ENCODE measurements at regions not wholly inside any gene's neighbourhood (a gene's known extent, or its start where the extent isn't known, plus 50 kb on each side); places are given as distances from the start of the nearest gene placed in this dataset.

DNA sequence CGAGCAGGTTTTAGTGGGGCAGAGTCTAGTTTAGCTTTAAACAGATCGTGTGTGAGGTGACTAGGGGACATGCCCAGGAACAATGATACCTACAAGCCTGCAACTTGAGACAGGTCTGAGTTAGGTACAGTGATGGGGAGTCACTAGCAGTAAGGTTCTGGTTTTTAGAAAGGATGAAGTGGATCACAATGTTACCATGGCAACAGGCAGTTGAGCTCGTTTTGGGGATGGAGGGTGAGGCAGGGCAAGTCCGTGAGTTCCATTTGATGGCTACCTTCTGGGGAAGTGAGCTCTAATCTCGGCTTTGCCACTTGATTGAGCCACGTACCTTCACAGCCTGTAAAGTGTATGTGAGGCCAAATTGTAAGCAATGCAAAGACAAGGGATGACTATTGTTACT, 76.0 kb upstream of the GTF3A start:
- ChIA-PET POLR2A (interaction anchor here (1.3 kb wide), 1 partner anchor 9 kb away, joined by 3 read pairs; no protein-coding TSS in a partner anchor), CTCF (interaction anchor here (1.4 to 2.4 kb wide), 2 partner anchors 9 to 14 kb away, joined by 4 to 18 read pairs; no protein-coding TSS in a partner anchor), RAD21 (ENCODE audit: low non-redundant PET in 1 of 2, low total read pairs in 2 of 2, uncharacterized antibody in 2 of 2, unreplicated experiment in 2 of 2) (no interaction called here)
- Histone ChIP-seq H3K4me1 (ENCODE audit: control insufficient read depth in 1 of 2, insufficient read depth in 2 of 2, low read length in 2 of 2) (no peaks in the 10 kb centered on the region), H2AFZ (ENCODE audit: low read depth, low read length, poor library complexity, severe bottlenecking) (no peak overlapping the region), H3K79me2 (ENCODE audit: insufficient read depth, low read length) (no peaks in the 10 kb centered on the region), H3K36me3 (ENCODE audit: control insufficient read depth in 1 of 2, insufficient read depth in 2 of 2, low read length in 2 of 2) (no peaks in the 10 kb centered on the region), H3K9ac (ENCODE audit: low read length) (no peak overlapping the region), H3K27ac (ENCODE audit: low read depth, low read length) (no peak overlapping the region), H3K9me2 (ENCODE audit: insufficient read depth) (no peaks in the 10 kb centered on the region), H4K20me1 (ENCODE audit: insufficient read depth) (no peaks in the 10 kb centered on the region), H3K27me3 (ENCODE audit: insufficient read depth, low read length) (no peaks in the 10 kb centered on the region), H3K9me3 (ENCODE audit: control insufficient read depth in 1 of 2, insufficient read depth in 1 of 2, low read depth in 1 of 2, low read length in 2 of 2) (no peaks in the 10 kb centered on the region), H3K4me3 (replicated peaks in 1 of 2; ENCODE audit: low read depth in 1 of 2, low read length in 2 of 2) (no peak overlapping the region), H3K4me2 (ENCODE audit: low read length) (no peak overlapping the region)
- no peak for ATAC-seq
- TF ChIP-seq, protein P1, sequence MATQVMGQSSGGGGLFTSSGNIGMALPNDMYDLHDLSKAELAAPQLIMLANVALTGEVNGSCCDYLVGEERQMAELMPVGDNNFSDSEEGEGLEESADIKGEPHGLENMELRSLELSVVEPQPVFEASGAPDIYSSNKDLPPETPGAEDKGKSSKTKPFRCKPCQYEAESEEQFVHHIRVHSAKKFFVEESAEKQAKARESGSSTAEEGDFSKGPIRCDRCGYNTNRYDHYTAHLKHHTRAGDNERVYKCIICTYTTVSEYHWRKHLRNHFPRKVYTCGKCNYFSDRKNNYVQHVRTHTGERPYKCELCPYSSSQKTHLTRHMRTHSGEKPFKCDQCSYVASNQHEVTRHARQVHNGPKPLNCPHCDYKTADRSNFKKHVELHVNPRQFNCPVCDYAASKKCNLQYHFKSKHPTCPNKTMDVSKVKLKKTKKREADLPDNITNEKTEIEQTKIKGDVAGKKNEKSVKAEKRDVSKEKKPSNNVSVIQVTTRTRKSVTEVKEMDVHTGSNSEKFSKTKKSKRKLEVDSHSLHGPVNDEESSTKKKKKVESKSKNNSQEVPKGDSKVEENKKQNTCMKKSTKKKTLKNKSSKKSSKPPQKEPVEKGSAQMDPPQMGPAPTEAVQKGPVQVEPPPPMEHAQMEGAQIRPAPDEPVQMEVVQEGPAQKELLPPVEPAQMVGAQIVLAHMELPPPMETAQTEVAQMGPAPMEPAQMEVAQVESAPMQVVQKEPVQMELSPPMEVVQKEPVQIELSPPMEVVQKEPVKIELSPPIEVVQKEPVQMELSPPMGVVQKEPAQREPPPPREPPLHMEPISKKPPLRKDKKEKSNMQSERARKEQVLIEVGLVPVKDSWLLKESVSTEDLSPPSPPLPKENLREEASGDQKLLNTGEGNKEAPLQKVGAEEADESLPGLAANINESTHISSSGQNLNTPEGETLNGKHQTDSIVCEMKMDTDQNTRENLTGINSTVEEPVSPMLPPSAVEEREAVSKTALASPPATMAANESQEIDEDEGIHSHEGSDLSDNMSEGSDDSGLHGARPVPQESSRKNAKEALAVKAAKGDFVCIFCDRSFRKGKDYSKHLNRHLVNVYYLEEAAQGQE (IDR thresholded peaks at IDR 0.05; ENCODE audit: low read depth): no peak
- DNase-seq (ENCODE audit: low read depth, low spot score): no peak
- no TSS peak for BruUV-seq (replicated peaks)
- intact Hi-C loops (cut with micrococcal nuclease): no loop called here

DNA sequence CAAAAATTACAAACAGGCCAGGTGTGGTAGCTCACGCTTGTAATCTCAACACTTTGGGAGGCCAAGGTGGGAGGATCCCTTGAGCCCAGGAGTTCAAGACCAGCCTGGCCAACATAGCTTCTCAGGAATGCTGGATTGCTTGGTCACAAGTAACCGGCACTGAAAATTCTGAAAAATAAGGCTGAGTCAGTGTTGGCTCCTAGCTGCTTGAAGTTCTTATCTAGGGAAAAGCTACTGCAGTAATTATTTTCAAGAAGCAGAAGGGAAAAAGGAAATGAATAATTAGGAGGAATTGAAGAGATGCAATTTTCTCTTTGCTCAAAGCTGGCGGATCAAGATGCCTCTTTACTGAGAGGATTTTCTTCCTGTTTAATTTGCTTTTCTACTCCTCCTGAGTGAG, 75.0 kb upstream of the GTF3A start:
- no peak overlapping the region for H2AFZ ChIP-seq (ENCODE audit: low read depth, low read length, poor library complexity, severe bottlenecking)
- H3K27ac ChIP-seq (ENCODE audit: low read depth, low read length): no peak overlapping the region
- no peak for DNase-seq (ENCODE audit: low read depth, low spot score)
- no peaks in the 10 kb centered on the region for H3K4me1 ChIP-seq (ENCODE audit: control insufficient read depth in 1 of 2, insufficient read depth in 2 of 2, low read length in 2 of 2)
- no peaks in the 10 kb centered on the region for H3K79me2 ChIP-seq (ENCODE audit: insufficient read depth, low read length)
- H3K9me2 ChIP-seq (ENCODE audit: insufficient read depth): no peaks in the 10 kb centered on the region
- TF ChIP-seq POLR2AphosphoS5 (IDR thresholded peaks at IDR 0.05; ENCODE audit: low read depth, low read length) (no peak), ZBTB33 (IDR thresholded peaks at IDR 0.05; ENCODE audit: extremely low read depth, insufficient replicate concordance, low read length) (no peak), CTCF (IDR thresholded peaks at IDR 0.05 in 2 of 3, conservative IDR thresholded peaks at IDR 0.05 in 1 of 3; ENCODE audit: borderline replicate concordance in 1 of 3, insufficient read depth in 1 of 3, low read depth in 2 of 3, low read length in 2 of 3) (no peak), YY1 (IDR thresholded peaks at IDR 0.05; ENCODE audit: extremely low read depth, insufficient replicate concordance, low read depth, low read length) (no peak), JUND (IDR thresholded peaks at IDR 0.05) (no peak)
- TF ChIP-seq, protein P2, sequence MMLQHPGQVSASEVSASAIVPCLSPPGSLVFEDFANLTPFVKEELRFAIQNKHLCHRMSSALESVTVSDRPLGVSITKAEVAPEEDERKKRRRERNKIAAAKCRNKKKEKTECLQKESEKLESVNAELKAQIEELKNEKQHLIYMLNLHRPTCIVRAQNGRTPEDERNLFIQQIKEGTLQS (IDR thresholded peaks at IDR 0.05): no peak
- POLR2A ChIA-PET: no interaction called here
- H4K20me1 ChIP-seq (ENCODE audit: insufficient read depth): no peaks in the 10 kb centered on the region
- no peak for ATAC-seq
- H3K27me3 ChIP-seq (ENCODE audit: insufficient read depth, low read length): no peaks in the 10 kb centered on the region
- RAD21 ChIA-PET (ENCODE audit: low non-redundant PET in 1 of 2, low total read pairs in 2 of 2, uncharacterized antibody in 2 of 2, unreplicated experiment in 2 of 2): no interaction called here
- H3K9me3 ChIP-seq (ENCODE audit: control insufficient read depth in 1 of 2, insufficient read depth in 1 of 2, low read depth in 1 of 2, low read length in 2 of 2): no peaks in the 10 kb centered on the region
- no peaks in the 10 kb centered on the region for H3K36me3 ChIP-seq (ENCODE audit: control insufficient read depth in 1 of 2, insufficient read depth in 2 of 2, low read length in 2 of 2)
- BruUV-seq (replicated peaks): no TSS peak
- no peak overlapping the region for H3K4me2 ChIP-seq (ENCODE audit: low read length)
- intact Hi-C loops (cut with micrococcal nuclease): no loop called here
- no peak overlapping the region for H3K4me3 ChIP-seq (replicated peaks in 1 of 2; ENCODE audit: low read depth in 1 of 2, low read length in 2 of 2)
- no peak overlapping the region for H3K9ac ChIP-seq (ENCODE audit: low read length)
- CTCF ChIA-PET: interaction anchor here (1.3 to 2.4 kb wide), 3 partner anchors 10 to 13 kb away, joined by 3 to 18 read pairs (median 4); no protein-coding TSS in a partner anchor

All from HCT116 (cell line).